ENCODE measurements at regions not wholly inside any gene's neighbourhood (a gene's known extent, or its start where the extent isn't known, plus 50 kb on each side); places are given as distances from the start of the nearest gene placed in this dataset.
A peak's percentile ranks its signal among the peaks of the same experiment; 100 is the strongest.

GRCh38 chr10:120981601-120982391 lies 130.6 kb downstream of the WDR11 start:
- Histone ChIP-seq H3K27me3 (ENCODE audit: control insufficient read depth, insufficient read depth, low read length) (no peaks in the 10 kb centered on the region), H3K9ac (ENCODE audit: low read length in 3 of 3) (no peak overlapping the region), H3K27ac (ENCODE audit: low read depth in 2 of 2, low read length in 2 of 2) (no peak overlapping the region), H3K36me3 (ENCODE audit: control insufficient read depth in 2 of 3, insufficient read depth in 3 of 3, low read length in 3 of 3) (no peaks in the 10 kb centered on the region), H3K9me3 (ENCODE audit: control insufficient read depth in 2 of 3, insufficient read depth in 1 of 3, low read length in 3 of 3) (no peaks in the 10 kb centered on the region), H3K4me3 (ENCODE audit: low read length in 3 of 3) (no peak overlapping the region), H3K4me1 (ENCODE audit: control insufficient read depth in 2 of 3, insufficient read depth in 2 of 3, low read depth in 1 of 3, low read length in 3 of 3) (peaks cover 9 to 14% (median 10%) of the 10 kb centered on the region in 3 donors)
- no peak for TF ChIP-seq CTCF (IDR thresholded peaks at IDR 0.05; ENCODE audit: borderline replicate concordance, extremely low read depth, insufficient read depth)
- DNase-seq (peak in 4 of 5 donors; percentile 56 to 79 (median 66)), FAIRE-seq (no peak)
- intact Hi-C loops (cut with DNase I) = no loop called here

GRCh38 chr10:120982507-120982906 lies 131.3 kb downstream of the WDR11 start:
- no peaks in the 10 kb centered on the region for H3K27me3 ChIP-seq (ENCODE audit: control insufficient read depth, insufficient read depth, low read length)
- intact Hi-C loops (cut with DNase I) = no loop called here
- no peaks in the 10 kb centered on the region for H3K36me3 ChIP-seq (ENCODE audit: control insufficient read depth in 2 of 3, insufficient read depth in 3 of 3, low read length in 3 of 3)
- H3K4me1 ChIP-seq (ENCODE audit: control insufficient read depth in 2 of 3, insufficient read depth in 2 of 3, low read depth in 1 of 3, low read length in 3 of 3) = peaks cover 9 to 11% (median 10%) of the 10 kb centered on the region in 3 donors
- DNase-seq (peak in 1 of 5 donors; percentile 34), FAIRE-seq (no peak)
- no peaks in the 10 kb centered on the region for H3K9me3 ChIP-seq (ENCODE audit: control insufficient read depth in 2 of 3, insufficient read depth in 1 of 3, low read length in 3 of 3)
- no peak for TF ChIP-seq CTCF (IDR thresholded peaks at IDR 0.05; ENCODE audit: borderline replicate concordance, extremely low read depth, insufficient read depth)
- H3K27ac ChIP-seq (ENCODE audit: low read depth in 2 of 2, low read length in 2 of 2) = no peak overlapping the region
- H3K9ac ChIP-seq (ENCODE audit: low read length in 3 of 3) = no peak overlapping the region
- H3K4me3 ChIP-seq (ENCODE audit: low read length in 3 of 3) = no peak overlapping the region

- no peak overlapping the region for H3K27ac ChIP-seq (ENCODE audit: low read depth in 2 of 2, low read length in 2 of 2)
- H3K9ac ChIP-seq (ENCODE audit: low read length in 3 of 3) = no peak overlapping the region
- H3K4me1 ChIP-seq (ENCODE audit: control insufficient read depth in 2 of 3, insufficient read depth in 2 of 3, low read depth in 1 of 3, low read length in 3 of 3) = peaks cover 6 to 8% (median 8%) of the 10 kb centered on the region in 3 donors
- DNase-seq (peak in 1 of 5 donors; percentile 40), FAIRE-seq (no peak)
- H3K9me3 ChIP-seq (ENCODE audit: control insufficient read depth in 2 of 3, insufficient read depth in 1 of 3, low read length in 3 of 3) = no peaks in the 10 kb centered on the region
- intact Hi-C loops (cut with DNase I) = no loop called here
- H3K27me3 ChIP-seq (ENCODE audit: control insufficient read depth, insufficient read depth, low read length) = no peaks in the 10 kb centered on the region
- no peak for TF ChIP-seq CTCF (IDR thresholded peaks at IDR 0.05; ENCODE audit: borderline replicate concordance, extremely low read depth, insufficient read depth)
- no peaks in the 10 kb centered on the region for H3K36me3 ChIP-seq (ENCODE audit: control insufficient read depth in 2 of 3, insufficient read depth in 3 of 3, low read length in 3 of 3)
- no peak overlapping the region for H3K4me3 ChIP-seq (ENCODE audit: low read length in 3 of 3)
Observed at GRCh38 chr10:120983721-120984120, 132.6 kb downstream of the WDR11 start.

Data from kidney (tissue), 13 donors.